Lower lobe of right lung (tissue), 2 donors: ENCODE measurements at regions not wholly inside any gene's neighbourhood (a gene's known extent, or its start where the extent isn't known, plus 50 kb on each side); places are given as distances from the start of the nearest gene placed in this dataset.

Source experiments
- ATAC-seq, 2 donors: fragments of 200-7000 bp; cut with Tn5 transposase; one replicate each; pipeline ENCODE4 v1.9.1; 2020 to 2022; ENCODE audit warnings: mild to moderate bottlenecking in 2 of 2, moderate library complexity in 2 of 2
- DNase-seq: peaks from one replicate; pipeline ENCODE4 v3.0.0-alpha.2; 2020
- H3K27ac ChIP-seq: fragments of 200-600 bp; one replicate; pipeline ENCODE4 v1.8.0; 2022
- H3K27me3 ChIP-seq: fragments of 200-600 bp; one replicate; pipeline ENCODE4 v1.8.0; 2022; ENCODE audit warnings: low read depth
- H3K36me3 ChIP-seq: fragments of 200-600 bp; one replicate; pipeline ENCODE4 v1.8.0; 2022; ENCODE audit warnings: mild to moderate bottlenecking
- H3K4me1 ChIP-seq: fragments of 200-600 bp; one replicate; pipeline ENCODE4 v1.8.0; 2022
- H3K4me3 ChIP-seq: fragments of 200-600 bp; one replicate; pipeline ENCODE4 v1.8.0; 2022; ENCODE audit warnings: mild to moderate bottlenecking
- H3K9me3 ChIP-seq: fragments of 200-600 bp; one replicate; pipeline ENCODE4 v1.8.0; 2022
- intact Hi-C: fragments of 100-400 bp; cut with DNase I; formaldehyde crosslinking; loops from one replicate; pipeline ENCODE4 v1.11.0; 2022
- TF ChIP-seq, protein P1 (sequence below): fragments of 200-600 bp; IDR thresholded peaks from one replicate; pipeline ENCODE4 v1.8.0; 2022; ENCODE audit warnings: antibody characterized with exemption, mild to moderate bottlenecking
- donor health status: DM: no; HTN: yes; CAD: no; lungs with severe emphysema.

DNA sequence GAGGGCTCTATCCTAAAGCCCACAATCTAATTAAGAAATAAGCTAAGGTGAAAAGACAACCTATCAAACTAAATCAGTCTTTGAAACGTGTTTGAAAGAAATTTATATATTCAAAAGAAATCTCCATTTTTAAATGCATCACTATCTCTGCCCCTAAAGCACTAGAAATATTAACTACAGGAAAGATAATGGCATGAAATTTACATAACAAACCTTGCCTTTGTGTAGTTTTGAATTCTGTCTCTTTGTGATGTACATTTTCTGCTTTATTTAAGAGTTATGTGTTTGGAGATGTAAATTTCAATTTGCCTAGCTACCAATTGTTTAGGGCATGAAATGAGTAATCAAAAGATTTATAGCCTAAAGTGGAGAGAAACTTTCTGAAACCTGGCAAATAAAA, 286.1 kb upstream of the TBX22 start:
- Histone ChIP-seq H3K27me3 (no peaks in the 10 kb centered on the region), H3K9me3 (no peaks in the 10 kb centered on the region), H3K36me3 (no peaks in the 10 kb centered on the region), H3K4me1 (no peaks in the 10 kb centered on the region), H3K27ac (no peak overlapping the region), H3K4me3 (no peak overlapping the region)
- TF ChIP-seq, protein P1, sequence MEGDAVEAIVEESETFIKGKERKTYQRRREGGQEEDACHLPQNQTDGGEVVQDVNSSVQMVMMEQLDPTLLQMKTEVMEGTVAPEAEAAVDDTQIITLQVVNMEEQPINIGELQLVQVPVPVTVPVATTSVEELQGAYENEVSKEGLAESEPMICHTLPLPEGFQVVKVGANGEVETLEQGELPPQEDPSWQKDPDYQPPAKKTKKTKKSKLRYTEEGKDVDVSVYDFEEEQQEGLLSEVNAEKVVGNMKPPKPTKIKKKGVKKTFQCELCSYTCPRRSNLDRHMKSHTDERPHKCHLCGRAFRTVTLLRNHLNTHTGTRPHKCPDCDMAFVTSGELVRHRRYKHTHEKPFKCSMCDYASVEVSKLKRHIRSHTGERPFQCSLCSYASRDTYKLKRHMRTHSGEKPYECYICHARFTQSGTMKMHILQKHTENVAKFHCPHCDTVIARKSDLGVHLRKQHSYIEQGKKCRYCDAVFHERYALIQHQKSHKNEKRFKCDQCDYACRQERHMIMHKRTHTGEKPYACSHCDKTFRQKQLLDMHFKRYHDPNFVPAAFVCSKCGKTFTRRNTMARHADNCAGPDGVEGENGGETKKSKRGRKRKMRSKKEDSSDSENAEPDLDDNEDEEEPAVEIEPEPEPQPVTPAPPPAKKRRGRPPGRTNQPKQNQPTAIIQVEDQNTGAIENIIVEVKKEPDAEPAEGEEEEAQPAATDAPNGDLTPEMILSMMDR, result no peak
- no peak for ATAC-seq
- no peak for DNase-seq
- intact Hi-C loops, result no loop called here
